ENCODE measurements at regions not wholly inside any gene's neighbourhood (a gene's known extent, or its start where the extent isn't known, plus 50 kb on each side); places are given as distances from the start of the nearest gene placed in this dataset.

DNA sequence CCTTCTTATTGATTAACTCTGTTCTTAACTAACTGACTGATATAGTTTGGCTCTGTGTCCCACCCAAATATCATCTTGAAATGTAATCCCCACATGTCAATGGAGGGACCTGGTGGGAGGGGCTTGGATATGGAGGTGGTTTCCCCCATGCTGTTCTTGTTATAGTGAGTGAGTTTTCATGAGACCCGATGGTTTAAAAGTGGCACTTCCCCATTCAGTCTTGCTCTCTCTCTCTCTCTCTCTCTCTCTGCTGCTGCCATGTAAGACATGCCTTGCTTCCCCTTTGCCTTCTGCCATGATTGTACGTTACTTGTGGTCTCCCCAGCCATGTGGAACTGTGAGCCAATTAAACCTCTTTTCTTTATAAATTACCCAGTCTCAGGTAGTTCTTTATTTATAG lies 81.8 kb upstream of the SPACA1 start:
- H3K27me3 ChIP-seq: no peaks in the 10 kb centered on the region
- peaks cover 7% of the 10 kb centered on the region for H3K4me1 ChIP-seq
- H3K9me3 ChIP-seq: no peaks in the 10 kb centered on the region
- TF ChIP-seq, protein P1, sequence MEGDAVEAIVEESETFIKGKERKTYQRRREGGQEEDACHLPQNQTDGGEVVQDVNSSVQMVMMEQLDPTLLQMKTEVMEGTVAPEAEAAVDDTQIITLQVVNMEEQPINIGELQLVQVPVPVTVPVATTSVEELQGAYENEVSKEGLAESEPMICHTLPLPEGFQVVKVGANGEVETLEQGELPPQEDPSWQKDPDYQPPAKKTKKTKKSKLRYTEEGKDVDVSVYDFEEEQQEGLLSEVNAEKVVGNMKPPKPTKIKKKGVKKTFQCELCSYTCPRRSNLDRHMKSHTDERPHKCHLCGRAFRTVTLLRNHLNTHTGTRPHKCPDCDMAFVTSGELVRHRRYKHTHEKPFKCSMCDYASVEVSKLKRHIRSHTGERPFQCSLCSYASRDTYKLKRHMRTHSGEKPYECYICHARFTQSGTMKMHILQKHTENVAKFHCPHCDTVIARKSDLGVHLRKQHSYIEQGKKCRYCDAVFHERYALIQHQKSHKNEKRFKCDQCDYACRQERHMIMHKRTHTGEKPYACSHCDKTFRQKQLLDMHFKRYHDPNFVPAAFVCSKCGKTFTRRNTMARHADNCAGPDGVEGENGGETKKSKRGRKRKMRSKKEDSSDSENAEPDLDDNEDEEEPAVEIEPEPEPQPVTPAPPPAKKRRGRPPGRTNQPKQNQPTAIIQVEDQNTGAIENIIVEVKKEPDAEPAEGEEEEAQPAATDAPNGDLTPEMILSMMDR (IDR thresholded peaks at IDR 0.05): no peak
- TF ChIP-seq POLR2A (IDR thresholded peaks at IDR 0.05) (no peak), POLR2AphosphoS5 (IDR thresholded peaks at IDR 0.05; ENCODE audit: insufficient read depth in 1 of 2, low read depth in 1 of 2) (no peak)
- no peaks in the 10 kb centered on the region for H3K36me3 ChIP-seq
- intact Hi-C loops (cut with DNase I): no loop called here
- H3K27ac ChIP-seq: no peak overlapping the region
- DNase-seq (ENCODE audit: extremely low spot score in 2 of 2): no peak
- no peak overlapping the region for H3K4me3 ChIP-seq

DNA sequence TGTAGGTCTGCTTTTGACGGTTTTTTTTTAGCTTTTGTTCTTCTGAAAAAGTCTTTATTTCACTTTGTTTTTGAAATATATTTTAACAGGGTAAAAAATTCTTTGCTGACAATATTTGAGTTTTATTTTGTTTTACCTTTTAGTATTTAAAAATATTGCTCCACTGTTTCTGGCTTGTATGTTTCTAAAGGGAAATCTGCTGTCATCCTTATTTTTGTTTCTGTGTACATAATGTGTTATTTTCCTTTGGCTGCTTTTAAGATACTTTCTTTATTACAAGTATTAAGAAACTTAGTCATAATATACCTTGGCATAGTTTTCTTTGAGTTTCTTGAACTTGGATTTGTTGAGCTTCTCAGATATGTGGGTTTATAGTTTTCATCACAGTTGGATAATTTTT lies 88.6 kb upstream of the SPACA1 start:
- Histone ChIP-seq H3K9me3 (no peaks in the 10 kb centered on the region), H3K27ac (no peak overlapping the region), H3K36me3 (no peaks in the 10 kb centered on the region), H3K27me3 (no peaks in the 10 kb centered on the region), H3K4me3 (no peak overlapping the region), H3K4me1 (no peaks in the 10 kb centered on the region)
- TF ChIP-seq, protein P1 (IDR thresholded peaks at IDR 0.05): no peak
- TF ChIP-seq POLR2AphosphoS5 (IDR thresholded peaks at IDR 0.05; ENCODE audit: insufficient read depth in 1 of 2, low read depth in 1 of 2): no peak
- TF ChIP-seq POLR2A (IDR thresholded peaks at IDR 0.05): no peak
- intact Hi-C loops (cut with DNase I): no loop called here
- no peak for DNase-seq (ENCODE audit: extremely low spot score in 2 of 2)

DNA sequence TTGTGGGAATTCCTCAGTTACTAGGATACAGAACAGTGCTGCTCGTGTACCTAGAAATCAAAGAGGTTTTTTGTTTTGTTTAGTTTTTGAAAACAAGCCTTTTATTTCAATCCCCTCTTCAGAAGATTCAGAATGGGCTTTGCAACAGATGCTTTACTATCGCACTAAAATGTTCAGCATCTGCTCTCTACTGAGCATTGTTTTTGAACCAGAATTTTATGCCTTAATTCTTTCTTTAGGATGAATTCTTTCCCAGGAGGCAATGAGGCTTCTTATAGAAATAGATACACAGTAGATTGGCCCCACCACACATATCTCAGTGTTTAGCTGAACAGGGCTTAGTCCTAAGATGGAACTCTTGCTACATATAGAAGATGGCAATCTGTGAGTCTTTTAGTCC lies 95.9 kb upstream of the SPACA1 start:
- TF ChIP-seq POLR2A (IDR thresholded peaks at IDR 0.05) (no peak), POLR2AphosphoS5 (IDR thresholded peaks at IDR 0.05; ENCODE audit: insufficient read depth in 1 of 2, low read depth in 1 of 2) (no peak)
- TF ChIP-seq, protein P1 (IDR thresholded peaks at IDR 0.05): no peak

DNA sequence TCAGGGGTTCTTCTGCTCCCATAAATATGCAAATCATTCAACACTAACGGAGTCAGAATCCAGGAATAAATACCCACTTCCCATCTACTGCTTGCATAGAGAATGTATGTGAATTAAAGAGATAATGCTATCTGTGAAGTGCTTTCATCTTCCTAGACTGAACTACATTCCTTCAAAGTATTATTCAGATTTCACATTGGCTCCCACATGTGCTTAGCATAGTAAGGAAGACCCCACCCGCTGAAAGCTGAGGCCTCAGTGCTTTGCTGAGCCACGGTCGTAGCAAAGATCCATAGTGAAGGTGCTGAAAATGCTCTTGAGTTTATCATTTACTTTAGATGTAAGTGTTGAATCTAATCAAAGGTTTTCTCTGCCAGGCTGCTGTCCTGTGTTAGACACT lies 97.0 kb upstream of the SPACA1 start:
- H3K27me3 ChIP-seq: no peaks in the 10 kb centered on the region
- no peak for TF ChIP-seq POLR2AphosphoS5 (IDR thresholded peaks at IDR 0.05; ENCODE audit: insufficient read depth in 1 of 2, low read depth in 1 of 2)
- TF ChIP-seq POLR2A (IDR thresholded peaks at IDR 0.05): no peak
- TF ChIP-seq, protein P1 (IDR thresholded peaks at IDR 0.05): no peak
- intact Hi-C loops (cut with DNase I): no loop called here
- H3K4me1 ChIP-seq: peaks cover 3% of the 10 kb centered on the region
- no peaks in the 10 kb centered on the region for H3K36me3 ChIP-seq
- H3K4me3 ChIP-seq: no peak overlapping the region
- H3K9me3 ChIP-seq: no peaks in the 10 kb centered on the region
- no peak overlapping the region for H3K27ac ChIP-seq
- DNase-seq (ENCODE audit: extremely low spot score in 2 of 2): no peak

More for the DNA sequence above, 95.9 kb upstream of the SPACA1 start:
- Histone ChIP-seq H3K36me3 (no peaks in the 10 kb centered on the region), H3K4me3 (no peak overlapping the region), H3K9me3 (no peaks in the 10 kb centered on the region), H3K27me3 (no peaks in the 10 kb centered on the region), H3K27ac (no peak overlapping the region), H3K4me1 (no peaks in the 10 kb centered on the region)
- intact Hi-C loops (cut with DNase I): no loop called here
- no peak for DNase-seq (ENCODE audit: extremely low spot score in 2 of 2)

DNA sequence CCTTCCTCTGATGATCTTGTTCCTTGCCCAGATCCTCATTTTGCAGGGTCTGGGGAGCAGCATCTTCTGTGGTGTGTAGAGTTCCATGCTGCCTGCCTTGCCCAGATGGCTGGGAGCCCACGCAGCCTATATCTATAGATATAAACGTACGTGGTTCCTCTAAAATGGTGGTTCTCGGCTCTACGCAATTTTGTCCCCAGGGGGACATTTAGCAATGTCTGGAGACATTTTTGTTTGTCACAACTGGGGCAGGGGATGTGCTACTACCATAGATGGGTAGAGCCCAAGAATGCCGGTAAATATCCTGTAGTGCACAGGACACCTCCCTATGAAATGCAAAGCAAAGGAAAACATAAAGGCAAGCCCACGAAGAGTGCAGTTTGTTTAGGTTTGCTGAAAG lies 98.4 kb upstream of the SPACA1 start:
- intact Hi-C loops (cut with DNase I): no loop called here
- Histone ChIP-seq H3K4me1 (peaks cover 17% of the 10 kb centered on the region), H3K27ac (no peak overlapping the region), H3K36me3 (no peaks in the 10 kb centered on the region), H3K4me3 (no peak overlapping the region), H3K9me3 (no peaks in the 10 kb centered on the region), H3K27me3 (no peaks in the 10 kb centered on the region)
- DNase-seq (ENCODE audit: extremely low spot score in 2 of 2): no peak
- TF ChIP-seq, protein P1 (IDR thresholded peaks at IDR 0.05): no peak
- TF ChIP-seq POLR2A (IDR thresholded peaks at IDR 0.05): no peak
- TF ChIP-seq POLR2AphosphoS5 (IDR thresholded peaks at IDR 0.05; ENCODE audit: insufficient read depth in 1 of 2, low read depth in 1 of 2): no peak
